ENCODE measurements at regions not wholly inside any gene's neighbourhood (a gene's known extent, or its start where the extent isn't known, plus 50 kb on each side); places are given as distances from the start of the nearest gene placed in this dataset.

DNA sequence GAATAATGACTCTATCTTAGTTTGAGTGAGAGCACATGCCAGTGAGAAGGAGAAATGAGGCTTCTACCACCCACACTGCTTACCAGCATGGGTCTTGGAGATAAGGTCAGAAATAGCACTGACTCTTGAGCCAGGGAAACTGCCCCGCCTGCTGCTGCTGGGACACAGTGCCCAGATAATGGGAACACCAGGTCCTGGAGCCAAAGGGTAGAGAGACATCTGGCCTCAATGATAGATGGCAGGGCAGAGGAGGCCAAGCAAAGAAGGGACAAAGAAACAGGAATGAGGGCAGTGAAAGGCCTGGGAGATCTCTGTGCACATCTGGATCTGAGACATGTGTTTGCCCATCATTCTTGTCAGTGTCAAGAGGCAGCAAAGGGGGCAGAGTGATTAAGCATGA lies 97.4 kb downstream of the MIS18A start:
- H3K36me3 ChIP-seq = no peaks in the 10 kb centered on the region
- ATAC-seq (ENCODE audit: low FRiP score in 2 of 2) (no peak), DNase-seq (no peak)
- 88 to 100% methylated on average over 1 of the region's 1 CpG for WGBS, 2 donors
- no peaks in the 10 kb centered on the region for H3K4me1 ChIP-seq
- H3K27ac ChIP-seq = no peak overlapping the region
- no peaks in the 10 kb centered on the region for H3K27me3 ChIP-seq
- TF ChIP-seq EP300 (IDR thresholded peaks at IDR 0.05) (no peak), POLR2A (IDR thresholded peaks at IDR 0.05) (no peak)
- TF ChIP-seq, protein P1, sequence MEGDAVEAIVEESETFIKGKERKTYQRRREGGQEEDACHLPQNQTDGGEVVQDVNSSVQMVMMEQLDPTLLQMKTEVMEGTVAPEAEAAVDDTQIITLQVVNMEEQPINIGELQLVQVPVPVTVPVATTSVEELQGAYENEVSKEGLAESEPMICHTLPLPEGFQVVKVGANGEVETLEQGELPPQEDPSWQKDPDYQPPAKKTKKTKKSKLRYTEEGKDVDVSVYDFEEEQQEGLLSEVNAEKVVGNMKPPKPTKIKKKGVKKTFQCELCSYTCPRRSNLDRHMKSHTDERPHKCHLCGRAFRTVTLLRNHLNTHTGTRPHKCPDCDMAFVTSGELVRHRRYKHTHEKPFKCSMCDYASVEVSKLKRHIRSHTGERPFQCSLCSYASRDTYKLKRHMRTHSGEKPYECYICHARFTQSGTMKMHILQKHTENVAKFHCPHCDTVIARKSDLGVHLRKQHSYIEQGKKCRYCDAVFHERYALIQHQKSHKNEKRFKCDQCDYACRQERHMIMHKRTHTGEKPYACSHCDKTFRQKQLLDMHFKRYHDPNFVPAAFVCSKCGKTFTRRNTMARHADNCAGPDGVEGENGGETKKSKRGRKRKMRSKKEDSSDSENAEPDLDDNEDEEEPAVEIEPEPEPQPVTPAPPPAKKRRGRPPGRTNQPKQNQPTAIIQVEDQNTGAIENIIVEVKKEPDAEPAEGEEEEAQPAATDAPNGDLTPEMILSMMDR (IDR thresholded peaks at IDR 0.05) = no peak
- no peak overlapping the region for H3K4me3 ChIP-seq
- no peaks in the 10 kb centered on the region for H3K9me3 ChIP-seq

GRCh38 chr21:32174819-32175218 lies 104.0 kb downstream of the MIS18A start:
- ATAC-seq (ENCODE audit: low FRiP score in 2 of 2) (no peak), DNase-seq (no peak)
- no peak overlapping the region for H3K27ac ChIP-seq
- H3K27me3 ChIP-seq = no peaks in the 10 kb centered on the region
- H3K4me1 ChIP-seq = no peaks in the 10 kb centered on the region
- TF ChIP-seq POLR2AphosphoS5 (IDR thresholded peaks at IDR 0.05) = no peak
- no peak for TF ChIP-seq POLR2A (IDR thresholded peaks at IDR 0.05)
- TF ChIP-seq, protein P1 (IDR thresholded peaks at IDR 0.05) = no peak
- no peak for TF ChIP-seq EP300 (IDR thresholded peaks at IDR 0.05)
- H3K9me3 ChIP-seq = no peaks in the 10 kb centered on the region
- H3K36me3 ChIP-seq = no peaks in the 10 kb centered on the region
- no peak overlapping the region for H3K4me3 ChIP-seq

DNA sequence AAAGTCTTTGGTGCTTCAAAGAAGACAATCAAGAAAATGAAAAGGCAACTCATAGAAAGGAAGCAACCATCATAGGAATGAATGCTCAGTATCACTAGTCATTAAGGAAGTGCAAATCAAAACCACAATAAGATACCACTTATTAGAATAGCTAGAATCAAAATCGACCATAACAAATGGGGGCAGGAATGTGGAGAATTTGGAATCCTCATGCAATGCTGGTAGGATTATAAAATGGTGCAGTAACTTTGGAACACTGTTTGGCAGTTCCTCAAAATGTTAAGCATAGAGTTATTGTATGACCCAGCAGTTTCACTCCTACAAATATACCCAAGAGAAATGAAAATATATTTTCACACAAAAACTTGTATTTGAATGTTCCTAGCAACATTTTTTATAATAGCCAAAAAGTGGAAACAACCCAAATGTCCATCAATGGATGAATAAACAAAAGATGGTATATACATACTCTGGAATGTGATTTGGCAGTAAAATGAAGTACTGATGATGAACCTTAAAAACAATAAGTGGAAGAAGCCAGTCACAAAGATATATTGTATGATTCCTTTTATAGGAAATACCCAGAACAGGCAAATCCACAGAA lies 105.6 kb downstream of the MIS18A start:
- no peak for TF ChIP-seq POLR2A (IDR thresholded peaks at IDR 0.05)
- TF ChIP-seq, protein P1 (IDR thresholded peaks at IDR 0.05) = no peak
- no peak for TF ChIP-seq POLR2AphosphoS5 (IDR thresholded peaks at IDR 0.05)
- no peak for TF ChIP-seq EP300 (IDR thresholded peaks at IDR 0.05)
- no peak overlapping the region for H3K4me3 ChIP-seq
- no peak overlapping the region for H3K27ac ChIP-seq
- no peaks in the 10 kb centered on the region for H3K9me3 ChIP-seq
- H3K4me1 ChIP-seq = no peaks in the 10 kb centered on the region
- 24 to 38% methylated on average over 1 of the region's 1 CpG for WGBS, 2 donors
- H3K36me3 ChIP-seq = no peaks in the 10 kb centered on the region
- no peak for ATAC-seq (ENCODE audit: low FRiP score in 2 of 2)
- H3K27me3 ChIP-seq = no peaks in the 10 kb centered on the region
- DNase-seq = no peak

DNA sequence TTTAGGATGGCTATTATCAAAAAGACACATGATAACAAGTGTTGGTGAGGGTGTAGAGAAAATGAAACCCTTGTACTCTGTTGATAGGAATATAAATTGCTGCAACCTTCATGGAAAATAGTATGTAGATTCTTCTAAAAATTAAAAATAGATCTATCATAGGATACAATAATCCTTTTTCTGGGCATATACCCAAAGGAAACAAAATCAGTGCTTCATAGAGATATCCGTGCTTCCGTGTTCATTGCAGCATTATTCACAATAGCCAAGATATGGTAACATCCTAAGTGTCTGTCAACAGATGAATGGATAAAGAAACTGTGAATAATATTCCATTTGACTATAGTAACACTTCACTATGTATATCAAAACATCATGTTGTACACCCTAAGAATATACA lies 106.7 kb downstream of the MIS18A start:
- no peak overlapping the region for H3K27ac ChIP-seq
- DNase-seq (no peak), ATAC-seq (ENCODE audit: low FRiP score in 2 of 2) (no peak)
- no peaks in the 10 kb centered on the region for H3K27me3 ChIP-seq
- no peak overlapping the region for H3K4me3 ChIP-seq
- no peaks in the 10 kb centered on the region for H3K36me3 ChIP-seq
- no peak for TF ChIP-seq POLR2A (IDR thresholded peaks at IDR 0.05)
- TF ChIP-seq, protein P1 (IDR thresholded peaks at IDR 0.05) = no peak
- no peak for TF ChIP-seq POLR2AphosphoS5 (IDR thresholded peaks at IDR 0.05)
- no peak for TF ChIP-seq EP300 (IDR thresholded peaks at IDR 0.05)
- H3K9me3 ChIP-seq = no peaks in the 10 kb centered on the region
- WGBS, 2 donors = 85 to 93% methylated on average over 2 of the region's 2 CpGs
- no peaks in the 10 kb centered on the region for H3K4me1 ChIP-seq

- H3K36me3 ChIP-seq = no peaks in the 10 kb centered on the region
- H3K4me3 ChIP-seq = no peak overlapping the region
- no peaks in the 10 kb centered on the region for H3K9me3 ChIP-seq
- TF ChIP-seq POLR2A (IDR thresholded peaks at IDR 0.05) (no peak), POLR2AphosphoS5 (IDR thresholded peaks at IDR 0.05) (no peak), EP300 (IDR thresholded peaks at IDR 0.05) (no peak)
- TF ChIP-seq, protein P1 (IDR thresholded peaks at IDR 0.05) = no peak
- no peaks in the 10 kb centered on the region for H3K27me3 ChIP-seq
- DNase-seq = no peak
- no peak overlapping the region for H3K27ac ChIP-seq
- H3K4me1 ChIP-seq = no peaks in the 10 kb centered on the region
- no peak for ATAC-seq (ENCODE audit: low FRiP score in 2 of 2)
These were observed 111.3 kb downstream of the MIS18A start for GRCh38 chr21:32167513-32167912.

Measured in upper lobe of left lung (tissue), 6 donors.